Hepatocyte (in vitro differentiated cells): ENCODE measurements at regions not wholly inside any gene's neighbourhood (a gene's known extent, or its start where the extent isn't known, plus 50 kb on each side); places are given as distances from the start of the nearest gene placed in this dataset.

Source experiments
- EZH2phosphoT487 ChIP-seq: fragments of 200-600 bp; sonication (generic); IDR thresholded peaks from one replicate; pipeline ENCODE4 v1.6.1; 2018; ENCODE audit warnings: antibody characterized with exemption, mild to moderate bottlenecking, low read depth, moderate library complexity; ENCODE audit not compliant: unreplicated experiment, severe bottlenecking
- TF ChIP-seq, protein P1 (sequence below): fragments of 200-600 bp; sonication (generic); IDR thresholded peaks from 2 replicates; pipeline ENCODE4 v1.5.1; 2016; ENCODE audit warnings: antibody characterized with exemption, mild to moderate bottlenecking; ENCODE audit not compliant: poor library complexity

DNA sequence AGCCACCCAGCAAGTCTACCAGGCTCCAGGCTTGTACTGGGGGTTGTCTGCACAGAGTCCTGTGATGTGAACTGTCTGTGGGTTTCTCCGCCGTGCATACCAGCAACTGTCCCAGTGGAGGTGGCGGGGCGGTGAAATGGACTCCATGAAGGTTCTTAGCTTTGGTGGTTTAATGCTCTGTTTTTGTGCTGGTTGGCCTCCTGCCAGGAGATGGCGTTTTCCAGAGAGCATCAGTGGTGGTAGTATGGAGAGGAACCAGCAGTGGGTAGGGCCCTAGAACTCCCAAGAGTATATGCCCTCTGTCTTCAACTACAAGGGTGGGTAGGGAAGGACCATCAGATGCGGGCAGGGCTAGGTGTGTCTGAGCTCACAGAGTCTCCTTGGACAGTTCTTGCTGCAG lies 303.8 kb downstream of the TMEM121 start:
- no peak for TF ChIP-seq EZH2phosphoT487
- TF ChIP-seq, protein P1, sequence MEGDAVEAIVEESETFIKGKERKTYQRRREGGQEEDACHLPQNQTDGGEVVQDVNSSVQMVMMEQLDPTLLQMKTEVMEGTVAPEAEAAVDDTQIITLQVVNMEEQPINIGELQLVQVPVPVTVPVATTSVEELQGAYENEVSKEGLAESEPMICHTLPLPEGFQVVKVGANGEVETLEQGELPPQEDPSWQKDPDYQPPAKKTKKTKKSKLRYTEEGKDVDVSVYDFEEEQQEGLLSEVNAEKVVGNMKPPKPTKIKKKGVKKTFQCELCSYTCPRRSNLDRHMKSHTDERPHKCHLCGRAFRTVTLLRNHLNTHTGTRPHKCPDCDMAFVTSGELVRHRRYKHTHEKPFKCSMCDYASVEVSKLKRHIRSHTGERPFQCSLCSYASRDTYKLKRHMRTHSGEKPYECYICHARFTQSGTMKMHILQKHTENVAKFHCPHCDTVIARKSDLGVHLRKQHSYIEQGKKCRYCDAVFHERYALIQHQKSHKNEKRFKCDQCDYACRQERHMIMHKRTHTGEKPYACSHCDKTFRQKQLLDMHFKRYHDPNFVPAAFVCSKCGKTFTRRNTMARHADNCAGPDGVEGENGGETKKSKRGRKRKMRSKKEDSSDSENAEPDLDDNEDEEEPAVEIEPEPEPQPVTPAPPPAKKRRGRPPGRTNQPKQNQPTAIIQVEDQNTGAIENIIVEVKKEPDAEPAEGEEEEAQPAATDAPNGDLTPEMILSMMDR = no peak
